LNCAP (cell line): ENCODE measurements at regions not wholly inside any gene's neighbourhood (a gene's known extent, or its start where the extent isn't known, plus 50 kb on each side); places are given as distances from the start of the nearest gene placed in this dataset.

Experiments
- TF ChIP-seq, protein P1 (sequence below): fragments of 450-650 bp; IDR thresholded peaks from 2 replicates; pipeline ENCODE4 v1.5.1; 2017; ENCODE audit warnings: mild to moderate bottlenecking

- TF ChIP-seq, protein P1, sequence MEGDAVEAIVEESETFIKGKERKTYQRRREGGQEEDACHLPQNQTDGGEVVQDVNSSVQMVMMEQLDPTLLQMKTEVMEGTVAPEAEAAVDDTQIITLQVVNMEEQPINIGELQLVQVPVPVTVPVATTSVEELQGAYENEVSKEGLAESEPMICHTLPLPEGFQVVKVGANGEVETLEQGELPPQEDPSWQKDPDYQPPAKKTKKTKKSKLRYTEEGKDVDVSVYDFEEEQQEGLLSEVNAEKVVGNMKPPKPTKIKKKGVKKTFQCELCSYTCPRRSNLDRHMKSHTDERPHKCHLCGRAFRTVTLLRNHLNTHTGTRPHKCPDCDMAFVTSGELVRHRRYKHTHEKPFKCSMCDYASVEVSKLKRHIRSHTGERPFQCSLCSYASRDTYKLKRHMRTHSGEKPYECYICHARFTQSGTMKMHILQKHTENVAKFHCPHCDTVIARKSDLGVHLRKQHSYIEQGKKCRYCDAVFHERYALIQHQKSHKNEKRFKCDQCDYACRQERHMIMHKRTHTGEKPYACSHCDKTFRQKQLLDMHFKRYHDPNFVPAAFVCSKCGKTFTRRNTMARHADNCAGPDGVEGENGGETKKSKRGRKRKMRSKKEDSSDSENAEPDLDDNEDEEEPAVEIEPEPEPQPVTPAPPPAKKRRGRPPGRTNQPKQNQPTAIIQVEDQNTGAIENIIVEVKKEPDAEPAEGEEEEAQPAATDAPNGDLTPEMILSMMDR: peak; percentile 48
Measured at GRCh38 chr2:35199298-35199697, 1156.3 kb upstream of the CRIM1 start.

GRCh38 chr2:35185861-35186412 lies 1169.6 kb upstream of the CRIM1 start:
- TF ChIP-seq, protein P1: no peak

- TF ChIP-seq, protein P1: no peak
Measured at GRCh38 chr2:35184471-35184870, 1171.1 kb upstream of the CRIM1 start.

DNA sequence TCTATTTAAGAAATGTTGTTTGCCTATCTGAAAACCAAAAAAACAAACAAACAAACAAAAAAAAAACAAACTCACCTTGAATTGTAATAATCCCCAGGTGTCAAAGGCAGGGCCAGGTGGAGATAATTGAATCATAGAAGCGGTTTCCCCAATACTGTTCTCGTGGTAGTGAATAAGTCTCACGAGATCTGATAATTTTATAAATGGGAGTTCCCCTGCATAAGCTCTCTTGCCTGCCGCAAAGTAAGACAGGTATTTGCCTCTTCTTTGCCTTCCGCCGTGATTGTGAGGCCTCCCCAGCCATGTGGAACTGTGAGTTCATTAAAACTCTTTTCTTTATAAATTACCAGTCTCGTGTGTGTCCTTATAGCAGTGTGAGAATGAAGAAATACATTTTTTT lies 1180.7 kb upstream of the CRIM1 start:
- TF ChIP-seq, protein P1: no peak

GRCh38 chr2:35172687-35173086 lies 1182.9 kb upstream of the CRIM1 start:
- TF ChIP-seq, protein P1: no peak

- TF ChIP-seq, protein P1: no peak
Measured at GRCh38 chr2:35168351-35168750, 1187.2 kb upstream of the CRIM1 start.

GRCh38 chr2:35163948-35164347 lies 1191.6 kb upstream of the CRIM1 start:
- TF ChIP-seq, protein P1: no peak

- TF ChIP-seq, protein P1: no peak
Measured at GRCh38 chr2:35160871-35161270, 1194.7 kb upstream of the CRIM1 start.
